HG02610 (cell line): ENCODE measurements at regions not wholly inside any gene's neighbourhood (a gene's known extent, or its start where the extent isn't known, plus 50 kb on each side); places are given as distances from the start of the nearest gene placed in this dataset.

Source experiments
- ATAC-seq: cut with Tn5 transposase; IDR thresholded peaks from one replicate; pipeline ENCODE4 v1.9.1; 2021; ENCODE audit warnings: mild to moderate bottlenecking, moderate library complexity; ENCODE audit not compliant: unreplicated experiment

DNA sequence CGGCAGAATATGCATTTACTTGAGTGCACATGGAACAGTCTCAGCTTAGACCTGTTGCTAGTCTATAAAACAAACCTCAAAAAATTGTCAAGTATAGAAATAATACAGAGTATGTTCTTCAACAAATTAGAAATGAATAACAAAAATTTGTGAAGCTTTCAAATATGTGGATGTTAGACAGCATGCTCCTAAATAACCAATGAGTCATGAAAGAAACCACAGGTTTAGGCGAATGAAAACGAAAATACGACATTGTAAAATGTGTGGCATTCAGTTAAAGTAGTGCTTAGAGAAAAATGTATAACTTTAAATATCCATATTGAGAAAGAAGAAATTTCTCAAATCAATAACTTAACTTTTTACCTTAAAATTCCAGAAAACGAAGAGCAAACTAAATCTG lies 760.0 kb upstream of the SORCS1 start:
- no peak for ATAC-seq

DNA sequence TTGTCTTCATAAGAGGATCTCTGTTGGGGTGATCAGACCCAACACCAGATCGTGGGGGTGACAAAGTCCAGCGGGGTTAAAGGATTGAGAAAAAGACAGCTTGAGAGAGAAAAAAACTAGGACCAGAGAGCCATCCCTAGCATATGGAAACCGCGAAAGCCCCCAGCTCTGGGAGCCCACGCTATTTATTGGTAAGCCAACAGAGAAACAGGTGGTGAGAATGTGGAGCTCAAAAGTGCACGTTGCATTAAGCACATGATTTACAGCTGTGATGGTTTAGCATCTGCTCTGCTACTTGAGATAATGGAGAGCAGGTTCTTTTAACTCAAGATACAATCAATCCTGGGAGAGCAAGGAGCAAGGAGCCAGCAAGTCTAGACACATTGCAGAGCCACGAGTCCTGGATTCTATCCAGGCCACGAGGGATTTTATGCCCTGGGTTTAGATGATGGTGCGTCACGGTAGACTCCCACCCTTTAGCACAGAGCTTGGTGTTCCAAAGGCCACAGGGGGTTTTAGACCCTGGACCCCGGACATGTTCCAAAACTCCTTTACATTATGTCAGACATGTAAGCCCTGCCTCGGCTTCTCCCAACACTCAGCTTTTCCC lies 755.2 kb upstream of the SORCS1 start:
- ATAC-seq: no peak

DNA sequence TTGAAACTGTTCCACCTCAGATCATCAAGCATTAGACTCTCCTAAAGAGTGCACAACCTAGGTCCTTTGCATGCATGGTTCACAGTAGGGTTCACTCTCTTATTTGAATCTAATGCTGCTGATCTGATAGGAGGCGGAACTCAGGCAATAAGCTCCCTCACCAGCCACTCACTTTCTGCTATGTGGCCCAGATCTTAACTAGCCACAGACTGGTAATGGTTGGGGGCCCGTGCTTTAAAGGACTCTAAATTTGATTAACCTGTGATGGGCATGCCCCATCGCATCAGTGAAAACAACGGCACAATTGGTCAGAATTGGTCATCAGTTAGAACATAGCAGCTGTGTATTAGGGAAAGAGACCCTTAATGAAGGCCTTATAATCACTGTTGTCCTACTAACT lies 753.7 kb upstream of the SORCS1 start:
- ATAC-seq: no peak

DNA sequence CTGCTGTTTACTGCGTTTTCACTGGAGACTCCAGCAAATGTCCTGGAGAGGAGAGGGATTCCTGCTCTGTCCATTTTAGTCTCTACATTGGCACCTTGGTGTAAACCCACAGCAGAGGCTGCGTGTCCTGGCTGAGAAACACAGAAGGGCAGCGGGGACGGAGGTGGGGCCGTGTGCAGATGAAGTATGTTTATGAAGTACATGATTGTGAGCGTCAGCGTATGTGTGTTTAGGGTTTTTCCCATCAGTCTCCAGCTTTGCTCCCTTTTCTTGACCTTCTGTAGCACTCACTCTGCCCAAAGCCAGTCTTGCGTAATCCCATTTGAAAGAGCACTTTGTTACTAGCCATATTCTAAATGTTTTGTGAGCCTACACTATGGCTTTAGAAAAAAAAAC lies 750.7 kb upstream of the SORCS1 start:
- no peak for ATAC-seq

DNA sequence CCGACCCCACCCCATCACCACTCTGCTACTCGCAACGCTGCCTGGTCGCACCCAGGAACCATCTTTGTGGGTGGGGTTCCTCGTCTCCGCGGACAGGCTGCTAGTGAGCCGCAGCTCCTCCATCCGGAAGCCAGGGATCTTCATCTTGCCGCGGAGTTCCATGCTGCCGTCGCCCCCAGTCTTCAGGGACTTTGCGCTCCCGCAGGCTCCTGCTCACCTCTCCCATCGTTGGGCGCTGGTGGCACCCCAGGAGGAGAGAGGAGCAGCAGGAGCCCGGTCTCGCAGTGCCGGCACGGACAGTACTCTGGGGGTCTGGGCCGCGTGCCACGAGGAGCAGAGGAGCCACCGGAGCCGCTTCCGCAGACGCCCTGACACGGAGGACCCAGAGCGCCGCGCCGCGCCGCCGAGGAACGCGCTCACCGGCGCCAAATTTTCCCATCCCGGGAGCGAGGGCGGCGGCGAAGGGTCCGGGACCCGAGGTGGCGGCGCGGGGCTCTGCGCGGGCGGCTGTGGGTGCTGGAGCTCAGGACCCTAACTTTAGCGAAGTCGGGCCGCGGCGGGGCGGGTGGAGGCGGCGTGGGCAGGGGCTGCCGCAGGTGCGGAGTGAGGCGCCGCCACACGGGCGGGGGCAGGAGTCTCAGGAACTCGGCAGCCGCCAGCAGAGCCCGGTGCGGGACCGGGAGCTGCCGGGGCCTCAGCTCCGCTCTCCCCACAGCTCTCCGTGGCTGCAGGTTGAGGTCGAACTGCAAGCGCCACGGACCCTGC lies 750.1 kb upstream of the SORCS1 start:
- no peak for ATAC-seq

DNA sequence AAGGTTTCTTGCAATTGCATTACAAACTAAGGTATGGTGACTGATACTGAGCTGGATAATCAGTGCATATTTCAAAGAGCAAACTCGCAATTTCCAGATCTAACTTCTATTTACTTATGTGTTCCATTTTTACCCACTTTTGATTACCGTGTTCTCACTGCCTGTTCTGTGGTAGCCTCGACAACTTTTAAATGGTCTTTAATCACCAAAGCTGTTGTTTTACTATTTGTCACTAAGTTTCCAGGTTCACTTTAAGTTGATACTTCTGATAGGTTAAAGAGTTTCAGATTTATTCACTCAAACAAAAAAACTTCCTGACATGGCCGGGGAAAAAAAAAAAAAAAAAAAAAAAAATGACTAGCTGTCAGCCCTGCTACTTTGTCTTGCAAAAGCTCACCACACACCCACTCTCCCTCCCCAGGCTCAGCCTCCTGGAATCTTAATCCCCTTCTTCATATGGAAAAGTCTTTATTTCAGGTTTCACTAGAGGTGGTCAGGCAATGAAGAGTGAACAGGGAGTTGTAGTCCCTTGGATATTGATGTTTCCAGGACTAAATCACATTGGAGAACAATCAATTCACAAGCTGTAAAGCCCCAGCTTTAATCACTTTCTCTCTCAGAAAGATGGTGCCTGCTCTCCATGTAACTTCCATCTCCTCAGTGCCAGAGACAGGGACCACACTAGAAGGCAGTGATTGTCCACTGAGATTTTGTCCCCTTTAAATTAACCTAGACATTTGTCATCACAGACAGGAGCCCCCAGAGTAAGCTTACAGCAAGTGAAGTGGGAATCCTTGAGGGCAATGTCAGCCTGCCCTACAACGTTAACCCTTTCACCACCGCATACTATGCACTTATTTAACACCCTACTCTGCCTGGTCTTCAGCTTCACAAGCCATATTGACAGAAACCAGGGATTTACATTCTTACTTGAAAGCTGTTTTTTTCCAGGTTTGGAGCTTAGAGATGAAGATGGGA lies 749.1 kb upstream of the SORCS1 start:
- ATAC-seq: no peak

DNA sequence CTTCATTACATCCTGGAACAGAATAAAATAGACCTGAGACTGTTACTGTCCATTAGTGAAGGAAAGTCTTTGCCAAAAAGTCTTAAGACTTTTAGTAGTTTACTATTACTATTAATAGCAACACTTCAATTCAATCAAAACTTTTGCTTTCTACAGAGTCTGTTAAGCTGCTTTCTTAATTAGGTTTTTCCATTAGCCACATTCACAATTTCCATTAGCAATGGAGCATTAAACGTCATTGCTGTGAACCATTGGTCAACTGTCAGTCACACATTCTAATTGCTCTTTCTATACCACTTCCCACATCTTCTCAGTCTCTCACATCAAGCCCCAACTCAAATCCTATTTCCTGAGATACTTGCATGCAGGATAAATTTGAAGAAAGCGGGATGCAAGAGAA lies 736.6 kb upstream of the SORCS1 start:
- no peak for ATAC-seq

DNA sequence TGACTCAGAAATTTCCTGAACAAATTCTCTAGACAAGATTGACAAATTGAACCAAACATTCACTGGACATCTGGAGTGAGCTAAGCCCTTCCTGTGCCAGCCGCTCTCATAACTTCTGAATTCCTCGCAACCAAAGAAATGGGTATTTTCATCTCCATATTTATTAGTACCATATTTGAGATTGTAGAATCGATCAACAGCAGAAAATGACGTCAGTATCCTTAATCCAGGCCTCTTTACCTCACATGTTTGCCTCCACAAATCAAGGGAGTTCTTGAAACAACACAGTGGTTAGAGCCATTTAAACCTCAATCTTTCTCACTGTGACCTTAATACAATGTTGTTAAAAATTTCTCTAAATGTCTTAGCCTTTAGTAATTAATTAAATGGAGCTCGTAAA lies 735.6 kb upstream of the SORCS1 start:
- no peak for ATAC-seq

DNA sequence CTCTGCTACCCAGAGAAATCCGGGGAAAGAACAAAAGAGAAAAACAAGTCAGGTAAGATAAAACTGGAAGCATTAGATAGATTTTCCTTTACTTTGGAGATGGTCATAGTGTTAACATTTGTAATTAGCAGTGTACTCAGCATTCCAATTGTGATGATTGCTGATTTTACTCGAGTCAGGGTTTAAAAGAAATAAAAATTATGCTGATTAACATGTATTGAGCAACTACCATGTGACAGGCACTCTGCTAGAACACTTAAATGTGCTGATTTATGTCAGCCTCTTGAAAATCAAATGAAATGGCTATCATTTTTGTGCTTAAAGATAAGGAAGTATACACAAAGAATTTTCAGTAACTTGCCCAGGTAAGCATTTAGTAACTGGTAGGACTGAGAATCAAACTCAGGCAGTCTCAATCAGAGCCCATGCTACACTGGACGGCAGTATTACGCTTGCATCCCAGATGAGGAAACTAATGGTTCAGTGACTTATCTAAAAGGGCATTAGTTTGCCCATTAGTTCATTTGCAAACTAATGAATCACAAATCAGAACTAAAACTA lies 735.1 kb upstream of the SORCS1 start:
- no peak for ATAC-seq

DNA sequence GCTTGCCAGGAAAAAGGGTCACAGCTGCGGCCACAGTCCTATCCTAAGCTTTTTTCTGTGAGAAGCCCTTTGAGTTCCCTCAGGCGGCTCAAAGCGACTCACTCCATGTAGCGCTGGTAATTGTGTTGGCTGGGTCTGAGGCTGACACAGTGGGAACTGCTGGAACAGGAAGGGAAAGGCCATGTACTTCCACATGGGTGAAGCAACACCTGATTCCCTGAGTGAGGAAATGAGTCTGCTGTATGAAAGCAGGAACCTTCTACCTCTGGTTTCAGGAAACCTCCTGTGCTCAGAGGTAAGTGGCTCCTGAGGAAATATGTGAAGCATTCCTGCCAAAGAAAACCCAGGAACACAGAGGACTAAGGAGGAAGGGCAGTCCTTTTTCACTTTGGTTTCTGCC lies 734.6 kb upstream of the SORCS1 start:
- no peak for ATAC-seq

DNA sequence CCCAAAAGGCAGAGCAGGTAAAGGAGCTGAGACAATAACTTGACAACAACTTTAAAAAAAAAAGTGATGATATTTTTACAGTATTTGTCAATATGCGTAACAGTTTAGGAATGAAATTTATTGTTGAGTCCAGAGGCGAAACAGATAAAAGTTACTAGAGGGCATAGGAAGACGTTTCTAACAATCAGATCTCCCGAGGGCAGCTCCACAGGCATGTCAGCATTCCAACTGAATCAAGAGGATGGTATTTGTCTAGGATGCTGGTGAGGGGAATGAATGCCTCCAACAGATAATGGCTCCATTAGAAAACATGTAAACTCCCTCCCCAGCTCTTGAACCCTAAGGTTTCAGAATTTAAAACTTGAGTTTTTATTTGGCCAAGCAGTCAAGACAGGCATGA lies 733.9 kb upstream of the SORCS1 start:
- no peak for ATAC-seq

DNA sequence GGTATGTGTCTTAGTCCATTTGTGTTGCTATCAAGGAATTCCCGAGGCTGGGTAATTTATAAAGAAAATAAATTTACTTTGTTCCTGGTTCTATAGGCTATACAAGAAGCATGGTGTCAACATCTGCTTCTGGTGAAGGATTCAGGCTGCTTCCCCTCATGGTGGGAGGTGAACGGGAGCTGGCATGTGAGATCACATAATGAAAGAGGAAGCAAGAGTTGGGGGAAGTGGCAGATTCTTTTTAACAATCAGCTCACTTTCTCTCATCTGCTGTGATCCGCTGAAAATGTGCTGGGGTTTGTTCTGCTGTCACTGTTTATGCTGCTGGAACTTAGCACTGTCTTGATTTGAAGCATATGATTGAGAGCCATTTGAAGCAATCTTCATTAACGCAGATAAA lies 730.0 kb upstream of the SORCS1 start:
- ATAC-seq: no peak

DNA sequence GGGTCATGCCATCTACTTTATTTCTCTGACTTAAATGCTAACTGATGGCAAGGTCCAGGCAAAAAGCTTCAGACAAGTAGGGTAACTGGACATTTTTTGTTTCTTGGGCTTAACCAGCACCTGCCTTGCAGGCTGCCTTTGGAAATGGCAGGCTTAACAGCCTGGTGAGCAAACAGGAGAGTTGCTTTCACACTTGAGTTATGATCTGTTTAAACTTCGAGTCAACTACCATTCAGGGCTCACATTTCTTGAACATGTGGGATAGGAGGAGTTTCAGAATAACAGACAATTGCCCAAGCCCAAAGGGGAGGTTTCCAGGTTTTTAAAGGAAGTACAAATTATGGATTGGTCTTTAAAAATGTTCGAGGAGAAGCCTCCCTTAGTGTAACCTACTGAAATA lies 724.6 kb upstream of the SORCS1 start:
- ATAC-seq: no peak

DNA sequence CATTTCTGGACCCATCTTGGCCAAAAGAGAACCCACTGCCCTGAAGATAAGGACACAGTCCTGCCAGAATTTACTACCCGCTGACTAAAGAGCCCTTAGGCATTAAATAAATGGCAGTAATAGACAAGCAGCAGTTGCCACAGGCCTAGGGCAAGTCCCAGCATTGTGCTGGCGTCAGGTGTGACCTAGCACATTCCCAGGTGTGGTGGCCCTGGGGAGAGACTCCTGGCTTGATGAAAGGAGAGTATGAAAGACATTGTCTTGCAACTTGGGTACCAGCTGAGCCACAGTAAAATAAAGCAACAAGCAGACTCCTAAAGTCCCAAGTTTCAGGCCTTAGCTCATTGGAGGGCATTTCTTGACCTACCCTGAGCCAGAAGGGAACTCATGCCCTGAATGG lies 715.7 kb upstream of the SORCS1 start:
- ATAC-seq: no peak

DNA sequence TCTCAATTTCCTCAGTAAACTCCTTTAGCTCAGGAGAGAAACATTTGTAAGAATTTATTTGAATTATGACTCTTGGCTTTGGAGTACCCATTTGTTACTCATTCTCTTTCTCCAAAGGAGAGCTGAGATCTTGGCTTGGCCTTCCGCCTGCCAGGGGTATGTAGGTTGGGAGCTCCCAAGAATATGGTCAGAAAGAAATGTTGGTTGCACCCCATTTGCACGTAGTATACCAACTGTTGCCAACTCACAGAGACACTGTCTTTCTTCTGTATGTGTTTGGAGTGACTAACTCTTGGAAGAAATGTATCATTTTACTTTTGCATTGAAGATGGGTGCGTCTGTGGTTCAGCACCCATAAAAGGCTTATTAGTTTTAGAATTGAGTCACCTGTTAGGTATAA lies 708.5 kb upstream of the SORCS1 start:
- ATAC-seq: no peak

DNA sequence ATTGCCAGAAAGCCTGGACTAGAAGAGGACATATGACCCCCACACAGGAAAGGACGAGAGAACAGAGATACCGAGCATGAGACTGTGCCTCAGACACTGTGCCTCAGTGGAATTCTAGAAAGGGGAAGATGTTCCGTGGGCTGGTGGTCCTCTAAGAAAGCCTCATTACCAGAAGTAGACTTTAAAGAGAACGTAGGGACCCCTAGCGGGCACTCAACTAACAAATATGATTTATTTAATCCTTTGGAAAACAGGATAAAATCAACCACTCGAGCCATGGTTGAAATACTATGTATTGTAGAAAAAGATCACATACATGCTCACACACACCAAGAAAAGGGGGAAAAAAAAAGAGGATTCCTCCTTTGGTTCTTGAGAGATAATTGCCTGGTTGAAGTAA lies 701.2 kb upstream of the SORCS1 start:
- no peak for ATAC-seq

DNA sequence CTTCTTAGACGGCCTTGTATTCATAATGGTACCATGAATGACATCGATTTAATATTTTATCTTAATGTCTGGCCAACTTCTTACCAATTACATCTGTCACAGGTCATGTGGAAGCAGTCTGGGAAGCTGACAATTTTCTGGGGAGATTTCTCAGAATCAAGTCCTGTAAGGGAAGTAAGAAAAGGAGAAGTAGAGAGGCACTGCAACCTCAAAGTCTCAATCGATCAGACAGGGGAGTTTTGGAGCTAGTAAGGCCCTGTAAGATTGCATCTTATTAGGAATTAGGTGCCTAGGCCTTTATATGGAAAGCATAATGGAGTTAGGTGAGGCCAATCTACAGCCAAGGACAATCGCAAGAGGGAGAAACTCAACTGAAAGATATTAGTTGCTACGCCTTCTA lies 694.6 kb upstream of the SORCS1 start:
- no peak for ATAC-seq

DNA sequence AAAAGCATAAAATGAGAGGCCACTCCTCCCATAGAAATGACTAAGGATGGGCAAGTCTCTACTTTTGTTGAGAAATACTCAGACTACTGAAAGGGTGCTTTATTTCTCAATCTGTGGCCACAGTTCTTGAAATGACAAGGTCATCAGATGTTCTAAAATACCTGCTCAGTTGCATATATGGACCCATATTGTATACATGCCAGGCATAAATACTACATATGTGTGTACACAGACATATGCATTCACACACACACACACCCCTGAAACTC lies 691.5 kb upstream of the SORCS1 start:
- ATAC-seq: no peak

DNA sequence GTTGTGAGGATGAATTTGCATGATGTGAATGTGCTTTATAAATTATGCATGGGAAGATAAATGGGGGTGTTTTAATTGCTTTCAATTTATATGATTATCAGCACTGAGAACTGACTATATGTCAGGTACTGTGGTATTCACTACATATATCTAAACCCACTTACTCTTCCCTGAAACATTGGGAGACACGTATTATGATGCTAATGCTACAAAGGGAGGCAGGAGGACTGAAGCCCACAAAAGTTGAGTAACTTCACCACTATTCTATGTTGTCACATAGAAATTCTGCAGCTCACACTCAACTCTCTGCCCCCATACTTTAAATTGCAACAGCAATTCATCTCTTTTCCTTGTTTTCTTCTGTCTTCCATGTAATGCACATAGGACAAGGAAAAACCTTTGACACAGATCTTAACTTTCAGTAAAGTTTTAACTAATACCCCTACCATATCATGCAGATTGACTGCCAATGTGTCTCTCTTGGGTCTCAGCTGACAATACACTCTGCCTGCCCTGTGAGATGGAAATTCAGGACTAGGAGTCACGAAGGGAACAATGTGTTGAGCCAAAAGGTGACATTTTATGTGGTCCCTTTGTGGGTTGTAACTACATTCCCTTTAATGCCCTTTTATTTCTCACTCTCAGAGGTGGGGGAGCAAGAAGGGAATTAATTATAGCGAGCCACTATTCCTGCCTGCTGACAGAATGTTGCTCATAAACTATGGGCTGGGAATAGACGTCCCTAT lies 691.0 kb upstream of the SORCS1 start:
- no peak for ATAC-seq

DNA sequence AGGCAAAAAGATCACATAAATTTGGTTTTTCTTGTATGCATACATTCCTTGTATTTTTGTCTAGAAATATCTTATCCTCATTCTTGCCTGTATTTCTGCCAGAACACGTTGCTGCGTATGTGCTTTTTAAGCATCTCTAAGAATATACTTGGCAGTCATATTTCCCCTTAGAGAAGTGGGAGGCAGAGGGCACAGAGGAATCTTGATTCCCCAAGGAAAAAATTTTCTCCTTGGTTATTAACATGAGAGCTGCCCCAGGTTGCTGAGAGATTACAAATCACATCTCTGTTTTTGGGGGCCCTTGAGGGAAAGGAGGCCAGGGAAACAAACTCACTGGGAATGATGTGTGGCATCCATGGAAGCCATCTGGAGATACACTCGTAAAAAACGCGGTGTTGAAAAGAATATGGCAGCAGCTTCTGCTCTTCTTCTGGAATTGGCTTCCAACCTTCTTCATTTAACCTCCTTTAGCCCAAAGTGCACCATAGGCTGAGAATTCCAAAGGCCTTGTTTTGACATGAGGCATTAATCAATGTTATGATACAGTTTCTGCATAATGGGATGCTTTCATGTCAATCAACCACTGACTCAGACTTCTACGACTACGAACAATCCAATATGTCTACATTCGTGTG lies 684.3 kb upstream of the SORCS1 start:
- ATAC-seq: no peak

DNA sequence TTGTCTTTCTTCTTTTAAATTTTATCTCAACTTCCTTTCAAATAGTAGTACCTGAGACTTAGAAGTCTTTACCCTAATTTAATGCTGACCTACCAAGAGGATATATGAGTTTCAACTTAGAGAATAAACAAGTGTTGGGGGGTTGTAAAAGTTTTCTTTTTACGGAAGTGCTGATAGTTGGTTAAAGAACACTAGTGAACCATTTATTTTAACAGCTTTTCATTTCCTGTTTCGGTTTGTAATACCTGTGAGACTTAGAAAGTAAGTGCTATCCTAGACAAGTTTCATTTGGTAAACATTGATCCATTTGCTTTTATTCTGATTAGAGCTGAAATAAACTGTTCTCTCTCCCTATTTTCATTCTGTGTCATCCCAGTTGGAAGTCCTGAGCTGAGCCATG lies 683.1 kb upstream of the SORCS1 start:
- peak; percentile 54 for ATAC-seq
